Lower leg skin (tissue), 3 donors: ENCODE measurements at regions not wholly inside any gene's neighbourhood (a gene's known extent, or its start where the extent isn't known, plus 50 kb on each side); places are given as distances from the start of the nearest gene placed in this dataset.

Experiments
- POLR2A ChIP-seq, 2 donors: fragments of 450-650 bp; IDR thresholded peaks; one replicate each; pipeline ENCODE4 v1.6.1; 2016 to 2017; ENCODE audit warnings: antibody characterized with exemption in 2 of 2, mild to moderate bottlenecking in 1 of 2, moderate library complexity in 1 of 2
- TF ChIP-seq, protein P1 (sequence below), 3 donors: fragments of 450-650 bp; IDR thresholded peaks; one replicate each; pipeline ENCODE4 v1.5.1; 2016; ENCODE audit warnings: antibody characterized with exemption in 3 of 3, mild to moderate bottlenecking in 3 of 3, moderate library complexity in 2 of 3

DNA sequence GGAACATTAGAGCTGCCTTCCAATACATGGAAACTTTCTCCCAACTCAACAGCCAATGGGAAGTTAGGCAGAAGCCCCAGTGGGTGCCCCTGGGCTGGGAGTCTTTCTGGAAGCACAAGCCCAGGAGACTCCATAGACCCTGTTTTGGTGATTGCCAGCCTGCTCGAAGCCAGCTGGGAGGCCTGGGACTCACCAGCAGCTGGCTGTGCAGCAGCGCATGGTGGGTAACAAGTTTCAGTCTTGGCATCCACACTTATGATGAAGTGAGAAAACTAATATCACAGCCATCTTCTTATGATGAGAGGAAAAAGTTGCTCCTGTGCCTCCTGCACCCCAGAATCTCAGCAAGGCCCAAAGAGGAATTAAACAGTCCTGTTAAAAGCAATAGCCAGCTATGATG is 522.5 kb upstream of the CDH5 start:
- TF ChIP-seq, protein P1, sequence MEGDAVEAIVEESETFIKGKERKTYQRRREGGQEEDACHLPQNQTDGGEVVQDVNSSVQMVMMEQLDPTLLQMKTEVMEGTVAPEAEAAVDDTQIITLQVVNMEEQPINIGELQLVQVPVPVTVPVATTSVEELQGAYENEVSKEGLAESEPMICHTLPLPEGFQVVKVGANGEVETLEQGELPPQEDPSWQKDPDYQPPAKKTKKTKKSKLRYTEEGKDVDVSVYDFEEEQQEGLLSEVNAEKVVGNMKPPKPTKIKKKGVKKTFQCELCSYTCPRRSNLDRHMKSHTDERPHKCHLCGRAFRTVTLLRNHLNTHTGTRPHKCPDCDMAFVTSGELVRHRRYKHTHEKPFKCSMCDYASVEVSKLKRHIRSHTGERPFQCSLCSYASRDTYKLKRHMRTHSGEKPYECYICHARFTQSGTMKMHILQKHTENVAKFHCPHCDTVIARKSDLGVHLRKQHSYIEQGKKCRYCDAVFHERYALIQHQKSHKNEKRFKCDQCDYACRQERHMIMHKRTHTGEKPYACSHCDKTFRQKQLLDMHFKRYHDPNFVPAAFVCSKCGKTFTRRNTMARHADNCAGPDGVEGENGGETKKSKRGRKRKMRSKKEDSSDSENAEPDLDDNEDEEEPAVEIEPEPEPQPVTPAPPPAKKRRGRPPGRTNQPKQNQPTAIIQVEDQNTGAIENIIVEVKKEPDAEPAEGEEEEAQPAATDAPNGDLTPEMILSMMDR (IDR thresholded peaks at IDR 0.05) = no peak
- TF ChIP-seq POLR2A (IDR thresholded peaks at IDR 0.05) = no peak
